AG10803 (cell line): ENCODE measurements at regions not wholly inside any gene's neighbourhood (a gene's known extent, or its start where the extent isn't known, plus 50 kb on each side); places are given as distances from the start of the nearest gene placed in this dataset.
"Not testable (repeated sequence)": the region's sequence is repeated elsewhere in the genome, so short reads cannot be mapped to it uniquely, and the experiment has no call there.

Experiments
- DNase-seq: peaks from one replicate; pipeline ENCODE4 v3.0.0; 2010; ENCODE audit warnings: low read depth
- H3K4me3 ChIP-seq: 2 replicates; pipeline ENCODE4 v1.5.1; 2011; ENCODE audit warnings: mild to moderate bottlenecking, low read length, control low read depth
- CTCF ChIP-seq: conservative IDR thresholded peaks from 2 replicates; pipeline ENCODE4 v1.5.1; 2011; ENCODE audit warnings: mild to moderate bottlenecking, low read length, control low read depth, inconsistent platforms

- peak overlapping the region; percentile 44 for H3K4me3 ChIP-seq
- peak; percentile 72 for TF ChIP-seq CTCF
- DNase-seq = peak; percentile 96
Observed at GRCh38 chr5:130871346-130872086, 293.5 kb downstream of the HINT1 start.

DNA sequence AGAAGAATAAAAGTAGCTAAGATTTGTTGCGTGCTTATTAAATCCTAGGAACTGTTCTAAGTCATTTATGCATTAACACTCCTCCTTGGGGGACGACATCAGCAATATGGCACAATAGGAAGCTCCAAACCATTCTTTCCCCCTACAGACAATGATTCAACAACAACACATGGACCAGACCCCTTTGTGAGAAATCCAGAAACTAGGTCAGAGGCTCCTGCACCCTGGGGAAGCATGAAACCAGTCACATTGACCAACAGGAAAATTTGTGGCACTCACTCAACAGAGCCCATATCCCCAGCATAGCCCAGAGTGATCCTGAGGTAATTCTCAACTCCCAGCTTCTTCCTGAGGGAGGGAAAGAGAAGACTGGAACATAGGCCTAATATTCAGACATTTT is 294.4 kb downstream of the HINT1 start:
- TF ChIP-seq CTCF = no peak
- DNase-seq = peak; percentile 40
- peak overlapping the region; percentile 44 for H3K4me3 ChIP-seq

GRCh38 chr5:130868186-130868840 is 296.7 kb downstream of the HINT1 start:
- peak; percentile 93 for DNase-seq
- no peak overlapping the region for H3K4me3 ChIP-seq
- no peak for TF ChIP-seq CTCF

GRCh38 chr5:130845049-130845765 is 319.8 kb downstream of the HINT1 start:
- DNase-seq = no peak
- no peak overlapping the region for H3K4me3 ChIP-seq
- TF ChIP-seq CTCF = no peak

- H3K4me3 ChIP-seq = peak overlapping the region; percentile 14
- no peak for TF ChIP-seq CTCF
- DNase-seq = peak; percentile 0
Observed at GRCh38 chr5:130836729-130837649, 328.1 kb downstream of the HINT1 start.

GRCh38 chr5:130817598-130818384 is 347.3 kb downstream of the HINT1 start:
- DNase-seq, H3K4me3 ChIP-seq: not testable (repeated sequence)
